CD14-positive monocyte (primary cell): ENCODE measurements at regions not wholly inside any gene's neighbourhood (a gene's known extent, or its start where the extent isn't known, plus 50 kb on each side); places are given as distances from the start of the nearest gene placed in this dataset. TPM values are rescaled to one million over a fixed set of nuclear protein-coding genes. Genes with fewer than 3 reads are reported as not detected.
A peak's percentile ranks its signal among the peaks of the same experiment; 100 is the strongest.

Experiments used
- DNase-seq, 3 donors: peaks; one replicate each; pipeline ENCODE4 v3.0.0-alpha.2; 2011 to 2022
- H2AFZ ChIP-seq: 2 replicates; pipeline ENCODE4 v1.6.0; 2012; ENCODE audit warnings: mild to moderate bottlenecking, low read depth, low read length, inconsistent platforms; ENCODE audit not compliant: insufficient read depth, poor library complexity, severe bottlenecking
- H3K27ac ChIP-seq, 2 donors: 1 replicate in 1 of 2; 2 replicates in 1 of 2; pipeline ENCODE4 v1.5.1; 2012 to 2013; ENCODE audit warnings: low read length in 2 of 2, control low read depth in 1 of 2, inconsistent platforms in 1 of 2, low read depth in 1 of 2, mild to moderate bottlenecking in 1 of 2
- H3K27me3 ChIP-seq, 2 donors: one replicate each; pipeline versions ENCODE4 v1.6.0 to v1.6.1; 2011 to 2013; ENCODE audit warnings: low read length in 2 of 2; ENCODE audit not compliant: control insufficient read depth in 2 of 2, insufficient read depth in 2 of 2
- H3K36me3 ChIP-seq, 2 donors: replicated peaks in 1 of 2; 1 replicate in 1 of 2; 2 replicates in 1 of 2; pipeline versions ENCODE4 v1.5.1 to v1.6.1; 2012 to 2013; ENCODE audit warnings: low read length in 2 of 2, control low read depth in 1 of 2, inconsistent platforms in 1 of 2, mild to moderate bottlenecking in 1 of 2; ENCODE audit not compliant: insufficient read depth in 2 of 2, control insufficient read depth in 1 of 2
- H3K4me1 ChIP-seq, 2 donors: 1 replicate in 1 of 2; 2 replicates in 1 of 2; pipeline versions ENCODE4 v1.5.1 to v1.6.1; 2012 to 2013; ENCODE audit warnings: low read length in 2 of 2, control low read depth in 1 of 2, inconsistent platforms in 1 of 2, mild to moderate bottlenecking in 1 of 2, moderate library complexity in 1 of 2; ENCODE audit not compliant: insufficient read depth in 2 of 2, control insufficient read depth in 1 of 2
- H3K4me2 ChIP-seq: replicated peaks from 2 replicates; pipeline ENCODE3; 2012; ENCODE audit warnings: low read length, moderate library complexity, mild to moderate bottlenecking; ENCODE audit not compliant: poor library complexity, severe bottlenecking; ENCODE audit errors: extremely low read depth
- H3K4me3 ChIP-seq, 3 experiments: fragments of 200-600 bp in 1 of 3; sonication (generic) in 1 of 3; replicated peaks in 1 of 3; 1 replicate in 2 of 3; 2 replicates in 1 of 3; pipeline ENCODE4 v1.5.1; 2011 to 2013; ENCODE audit warnings: low read length in 3 of 3, mild to moderate bottlenecking in 3 of 3, control low read depth in 2 of 3, low read depth in 2 of 3, inconsistent platforms in 1 of 3, moderate library complexity in 1 of 3
- H3K79me2 ChIP-seq: 2 replicates; pipeline ENCODE4 v1.6.0; 2012; ENCODE audit warnings: mild to moderate bottlenecking, control low read depth, inconsistent platforms, low read length, moderate library complexity; ENCODE audit not compliant: insufficient read depth
- H3K9ac ChIP-seq: 2 replicates; pipeline ENCODE4 v1.6.0; 2017; ENCODE audit warnings: low read length, mild to moderate bottlenecking; ENCODE audit not compliant: insufficient read depth, poor library complexity, severe bottlenecking
- H3K9me3 ChIP-seq, 2 donors: replicated peaks in 1 of 2; 1 replicate in 1 of 2; 2 replicates in 1 of 2; pipeline versions ENCODE4 v1.5.1 to v1.6.1; 2012 to 2013; ENCODE audit warnings: low read length in 2 of 2, control low read depth in 1 of 2; ENCODE audit not compliant: control insufficient read depth in 1 of 2, insufficient read depth in 1 of 2
- H4K20me1 ChIP-seq: 2 replicates; pipeline ENCODE4 v1.6.0; 2012; ENCODE audit warnings: mild to moderate bottlenecking, low read length, control low read depth, moderate library complexity; ENCODE audit not compliant: insufficient read depth
- H3K27ac Mint-ChIP-seq, 7 donors: one replicate each; pipeline ENCODE4 v1.8.0; 2020; ENCODE audit warnings: mild to moderate bottlenecking in 7 of 7, mixed read lengths in 7 of 7, moderate library complexity in 6 of 7, inconsistent platforms in 2 of 7
- H3K27me3 Mint-ChIP-seq, 3 donors: one replicate each; pipeline ENCODE4 v1.8.0; 2021 to 2022; ENCODE audit warnings: low read depth in 3 of 3, mild to moderate bottlenecking in 3 of 3, mixed read lengths in 3 of 3, moderate library complexity in 3 of 3, inconsistent platforms in 1 of 3
- H3K36me3 Mint-ChIP-seq, 2 donors: one replicate each; pipeline ENCODE4 v1.8.0; 2020; ENCODE audit warnings: mixed read lengths in 2 of 2, inconsistent platforms in 1 of 2, mild to moderate bottlenecking in 1 of 2
- H3K4me1 Mint-ChIP-seq: one replicate; pipeline ENCODE4 v1.8.0; 2020; ENCODE audit warnings: mild to moderate bottlenecking, mixed read lengths
- H3K4me3 Mint-ChIP-seq, 2 donors: one replicate each; pipeline ENCODE4 v1.8.0; 2020; ENCODE audit warnings: mild to moderate bottlenecking in 2 of 2, mixed read lengths in 2 of 2, moderate library complexity in 1 of 2
- H3K9me3 Mint-ChIP-seq, 7 donors: one replicate each; pipeline ENCODE4 v1.8.0; 2020 to 2022; ENCODE audit warnings: mixed read lengths in 7 of 7, mild to moderate bottlenecking in 6 of 7, moderate library complexity in 6 of 7, inconsistent platforms in 2 of 7
- CTCF ChIP-seq: fragments of 200-600 bp; IDR thresholded peaks from one replicate; pipeline ENCODE4 v1.8.0; 2022; ENCODE audit warnings: antibody characterized with exemption, mild to moderate bottlenecking
- WGBS: methylation state at CpG from one replicate; pipeline ENCODE4 v1.1.5; 2013; ENCODE audit warnings: missing lambda C conversion rate; ENCODE audit not compliant: insufficient coverage; 5-methylcytosine and 5-hydroxymethylcytosine counted together
- intact Hi-C, 2 donors: fragments of 100-400 bp; cut with micrococcal nuclease; formaldehyde crosslinking; loops; one replicate each; pipeline versions ENCODE4 v1.15.0 to v1.15.1; 2023
- small RNA-seq: library from RNA; depleted of rRNA; stranded (forward); fragments of <200 nt; gene quantifications from one replicate; pipeline ENCODE3, GENCODE V24; 2012; ENCODE audit warnings: low read depth; ENCODE audit not compliant: insufficient read length

GRCh38 chrX:127390316-127390715 is 570.8 kb downstream of the PRR32 start:
- no CpG with 5 or more reads among the region's 4 CpGs for WGBS
- Histone ChIP-seq H3K79me2 (no peaks in the 10 kb centered on the region), H3K4me3 (no peak overlapping the region), H3K4me2 (no peak overlapping the region), H3K4me1 (no peaks in the 10 kb centered on the region), H3K9me3 (no peaks in the 10 kb centered on the region), H3K36me3 (no peaks in the 10 kb centered on the region), H2AFZ (no peak overlapping the region), H4K20me1 (no peaks in the 10 kb centered on the region), H3K9ac (no peak overlapping the region), H3K27me3 (no peaks in the 10 kb centered on the region), H3K27ac (no peak overlapping the region)
- H3K27ac Mint-ChIP-seq: no peak overlapping the region
- no peaks in the 10 kb centered on the region for H3K27me3 Mint-ChIP-seq
- no peak overlapping the region for H3K4me3 Mint-ChIP-seq
- H3K36me3 Mint-ChIP-seq: no peaks in the 10 kb centered on the region
- DNase-seq: no peak
- intact Hi-C loops: no loop called here
- H3K4me1 Mint-ChIP-seq: no peaks in the 10 kb centered on the region
- TF ChIP-seq CTCF: no peak
- H3K9me3 Mint-ChIP-seq: peaks cover 0 to 8% (median 2%) of the 10 kb centered on the region in 7 donors

GRCh38 chrX:127389900-127390299 is 570.4 kb downstream of the PRR32 start:
- Mint-ChIP-seq H3K27me3 (no peaks in the 10 kb centered on the region), H3K9me3 (peaks cover 0 to 7% (median 0%) of the 10 kb centered on the region in 7 donors), H3K36me3 (no peaks in the 10 kb centered on the region), H3K4me1 (no peaks in the 10 kb centered on the region), H3K4me3 (no peak overlapping the region), H3K27ac (peak overlapping the region in 1 of 7 donors; percentile 27)
- no peaks in the 10 kb centered on the region for H3K9me3 ChIP-seq
- H3K4me2 ChIP-seq: no peak overlapping the region
- no peak for TF ChIP-seq CTCF
- H3K36me3 ChIP-seq: no peaks in the 10 kb centered on the region
- no peaks in the 10 kb centered on the region for H3K27me3 ChIP-seq
- no peaks in the 10 kb centered on the region for H3K4me1 ChIP-seq
- H3K27ac ChIP-seq: no peak overlapping the region
- DNase-seq: no peak
- H3K9ac ChIP-seq: no peak overlapping the region
- H2AFZ ChIP-seq: no peak overlapping the region
- 86% methylated on average over 1 of the region's 1 CpG for WGBS
- H3K4me3 ChIP-seq: no peak overlapping the region
- no peaks in the 10 kb centered on the region for H3K79me2 ChIP-seq
- intact Hi-C loops: no loop called here
- H4K20me1 ChIP-seq: no peaks in the 10 kb centered on the region

Small RNAs in the stretch of these regions (small RNA-seq; reads per million reads assigned to genes)
- not detected for gene AL662814.1
